BLaER1 treated with 17β-estradiol and CSF1 and Interleukin-3, amounts not matched to agents 10 nM and 100 nM (cell line): ENCODE measurements at regions not wholly inside any gene's neighbourhood (a gene's known extent, or its start where the extent isn't known, plus 50 kb on each side); places are given as distances from the start of the nearest gene placed in this dataset.

Source experiments
- H3K27ac ChIP-seq, 11 experiments: shearing (Covaris generic); formaldehyde crosslinking; 2 replicates each; pipeline ENCODE4 v1.8.1; 2022
- H3K27me3 ChIP-seq, 11 experiments: shearing (Covaris generic); formaldehyde crosslinking; 2 replicates each; pipeline ENCODE4 v1.8.1; 2022
- H3K36me3 ChIP-seq, 11 experiments: shearing (Covaris generic); formaldehyde crosslinking; 2 replicates each; pipeline ENCODE4 v1.8.1; 2022
- H3K4me1 ChIP-seq, 10 experiments: shearing (Covaris generic); formaldehyde crosslinking; 2 replicates each; pipeline ENCODE4 v1.8.1; 2022
- H3K4me2 ChIP-seq, 11 experiments: shearing (Covaris generic); formaldehyde crosslinking; 2 replicates each; pipeline ENCODE4 v1.8.1; 2022
- H3K4me3 ChIP-seq, 10 experiments: shearing (Covaris generic); formaldehyde crosslinking; 2 replicates each; pipeline ENCODE4 v1.8.1; 2022
- H3K9ac ChIP-seq, 11 experiments: shearing (Covaris generic); formaldehyde crosslinking; 2 replicates each; pipeline ENCODE4 v1.8.1; 2022
- H3K9me3 ChIP-seq, 11 experiments: shearing (Covaris generic); formaldehyde crosslinking; replicated peaks in 1 of 11; 2 replicates each; pipeline ENCODE4 v1.8.1; 2022
- H4K20me1 ChIP-seq, 11 experiments: shearing (Covaris generic); formaldehyde crosslinking; 2 replicates each; pipeline ENCODE4 v1.8.1; 2022
- Cebpa-rat ChIP-seq, 11 experiments: shearing (Covaris generic); IDR thresholded peaks; 2 replicates each; pipeline ENCODE4 v1.8.1; 2022

DNA sequence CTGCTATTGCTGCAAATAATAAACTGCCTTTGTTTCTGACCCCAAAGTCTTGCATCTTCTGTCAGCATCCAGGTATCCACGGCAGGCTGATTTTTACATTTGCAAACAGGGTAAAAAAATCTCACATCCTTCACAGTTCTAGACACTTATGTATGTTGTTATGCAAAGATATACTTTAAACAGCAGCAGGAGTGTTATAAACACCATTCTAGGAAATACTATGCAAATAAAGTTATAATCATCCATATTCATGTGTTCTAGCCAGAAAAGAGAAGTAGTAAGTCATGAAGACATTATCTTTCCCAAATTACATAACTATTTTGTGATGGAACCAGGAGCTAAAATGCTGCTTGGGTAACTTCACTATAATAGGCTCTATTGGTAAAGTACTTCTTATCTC is 534.2 kb downstream of the LTN1 start:
- Histone ChIP-seq H3K27me3 (no peaks in the 10 kb centered on the region), H4K20me1 (no peaks in the 10 kb centered on the region), H3K4me1 (peaks cover 0 to 22% (median 0%) of the 10 kb centered on the region in 10 experiments; a peak in 2 of 20 replicates), H3K9me3 (no peaks in the 10 kb centered on the region), H3K4me2 (no peak overlapping the region; a peak in 1 of 22 replicates), H3K9ac (no peak overlapping the region), H3K4me3 (no peak overlapping the region), H3K27ac (no peak overlapping the region), H3K36me3 (no peaks in the 10 kb centered on the region)
- no peak for TF ChIP-seq Cebpa-rat (IDR thresholded peaks at IDR 0.05)

DNA sequence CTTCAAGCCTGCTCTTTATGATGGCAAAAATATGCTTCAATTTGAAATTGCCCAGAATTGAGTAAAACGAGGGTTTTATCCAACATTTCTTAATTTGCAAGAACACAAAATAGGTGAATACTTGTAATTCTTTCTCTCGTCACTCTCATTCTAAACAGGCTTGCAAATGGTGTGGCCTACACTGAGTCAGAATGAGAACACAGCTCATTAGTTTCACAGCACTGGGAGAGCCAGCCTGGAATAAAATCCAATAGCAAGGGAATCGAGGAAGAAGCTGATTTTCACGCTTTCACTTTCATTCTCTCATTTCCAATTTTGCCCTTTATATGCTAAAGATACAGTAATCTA is 537.5 kb downstream of the LTN1 start:
- no peaks in the 10 kb centered on the region for H3K9me3 ChIP-seq
- H3K9ac ChIP-seq, result no peak overlapping the region
- H3K4me3 ChIP-seq, result no peak overlapping the region
- H3K4me1 ChIP-seq, result peaks cover 0 to 22% (median 0%) of the 10 kb centered on the region in 10 experiments; a peak in 2 of 20 replicates
- no peak overlapping the region for H3K27ac ChIP-seq
- H3K36me3 ChIP-seq, result no peaks in the 10 kb centered on the region
- no peak overlapping the region for H3K4me2 ChIP-seq
- no peaks in the 10 kb centered on the region for H4K20me1 ChIP-seq
- no peak for TF ChIP-seq Cebpa-rat (IDR thresholded peaks at IDR 0.05)
- H3K27me3 ChIP-seq, result no peaks in the 10 kb centered on the region

DNA sequence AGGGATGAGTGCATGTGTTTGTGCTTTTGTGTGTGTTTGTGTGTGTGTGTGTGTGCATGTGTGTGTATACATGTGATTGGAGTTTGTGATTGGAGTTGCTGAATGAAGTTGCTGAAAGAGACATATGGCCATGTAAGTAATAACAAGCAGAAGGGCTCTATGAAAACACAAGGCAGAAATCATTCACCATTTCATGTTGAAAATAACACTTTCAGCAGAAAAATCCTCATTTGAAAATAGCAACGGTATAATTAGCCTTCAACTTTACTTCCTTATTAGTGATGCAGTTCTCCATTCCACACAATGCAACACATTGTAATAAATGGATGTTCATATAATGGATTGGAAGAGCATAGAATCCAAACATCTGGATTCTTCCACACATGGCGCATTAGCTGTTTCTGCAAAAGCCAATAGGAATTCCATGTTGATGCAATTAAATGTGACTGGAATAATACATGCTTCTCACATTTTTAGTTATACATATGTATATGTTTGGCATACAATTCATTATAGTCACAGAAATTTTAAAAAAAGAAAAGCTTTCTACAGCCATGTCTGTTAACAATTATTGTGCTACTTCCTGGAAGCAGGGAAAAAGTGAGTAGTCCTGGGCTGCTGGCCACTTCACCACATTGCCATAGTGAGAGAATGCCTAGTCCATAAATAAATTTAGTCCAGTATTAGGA is 538.0 kb downstream of the LTN1 start:
- H3K27ac ChIP-seq, result no peak overlapping the region
- TF ChIP-seq Cebpa-rat (IDR thresholded peaks at IDR 0.05), result no peak
- H3K36me3 ChIP-seq, result no peaks in the 10 kb centered on the region
- H3K4me1 ChIP-seq, result peaks cover 0 to 22% (median 0%) of the 10 kb centered on the region in 10 experiments; a peak in 2 of 20 replicates
- peak overlapping the region in 2 of 11 experiments; percentile 32 to 47; a peak in 2 of 22 replicates for H3K4me2 ChIP-seq
- H4K20me1 ChIP-seq, result no peaks in the 10 kb centered on the region
- H3K9ac ChIP-seq, result no peak overlapping the region
- H3K9me3 ChIP-seq, result no peaks in the 10 kb centered on the region
- H3K4me3 ChIP-seq, result no peak overlapping the region
- H3K27me3 ChIP-seq, result no peaks in the 10 kb centered on the region

DNA sequence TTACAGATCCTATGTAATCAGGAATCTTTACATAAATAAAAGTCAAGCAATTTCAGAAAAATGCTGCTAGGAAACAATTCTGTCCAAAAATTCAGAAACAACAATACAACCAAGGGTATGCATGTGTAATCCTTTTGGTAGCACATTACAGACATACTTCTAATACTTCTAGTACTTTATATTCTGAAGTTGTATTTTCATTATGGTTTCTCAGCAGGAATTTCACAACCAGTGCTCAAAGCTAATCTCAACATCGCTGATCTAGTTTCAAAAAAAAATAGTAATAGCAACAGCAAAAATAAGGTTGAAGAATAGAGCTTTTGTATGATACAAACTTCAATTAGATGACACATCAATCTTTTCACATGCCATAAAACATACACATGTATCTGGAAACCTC is 545.2 kb downstream of the LTN1 start:
- Histone ChIP-seq H3K27me3 (no peaks in the 10 kb centered on the region), H3K27ac (no peak overlapping the region), H3K9ac (no peak overlapping the region), H3K9me3 (peaks cover 0 to 15% (median 7%) of the 10 kb centered on the region in 11 experiments; a peak in 9 of 22 replicates), H3K4me3 (no peak overlapping the region), H4K20me1 (no peaks in the 10 kb centered on the region), H3K4me2 (no peak overlapping the region), H3K4me1 (no peaks in the 10 kb centered on the region), H3K36me3 (no peaks in the 10 kb centered on the region)
- no peak for TF ChIP-seq Cebpa-rat (IDR thresholded peaks at IDR 0.05)

DNA sequence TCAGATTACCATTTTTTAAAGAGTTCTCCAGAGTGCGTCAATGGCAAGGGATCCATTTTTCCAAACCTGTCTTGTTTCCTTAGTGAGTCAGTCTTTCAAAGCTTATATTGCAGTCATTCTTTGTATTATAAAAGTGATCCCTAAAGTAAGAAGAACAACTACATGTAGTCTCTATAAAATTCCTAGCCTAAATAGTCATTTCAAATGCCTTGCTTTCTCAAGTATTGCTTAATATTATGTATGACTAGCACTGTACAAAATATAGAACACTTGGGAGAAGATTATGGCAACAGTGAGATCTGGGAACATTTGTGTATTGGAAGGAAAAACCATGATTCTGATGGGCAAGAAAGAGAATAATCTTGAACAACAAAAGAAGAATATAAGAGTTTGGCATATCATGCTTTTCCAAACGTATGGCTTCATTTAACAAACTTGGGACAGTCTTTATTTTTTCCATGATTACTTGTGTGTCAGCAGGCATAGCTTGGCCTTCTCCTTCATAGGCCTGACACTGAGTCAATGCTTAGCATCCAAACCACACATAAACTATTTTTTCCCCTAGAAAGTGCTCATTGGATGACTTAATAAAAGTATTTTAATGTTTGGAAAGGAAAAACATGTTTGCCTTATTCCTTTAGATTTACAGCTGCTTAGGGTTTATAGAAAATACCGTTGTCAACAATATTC is 547.4 kb downstream of the LTN1 start:
- Histone ChIP-seq H3K9ac (no peak overlapping the region), H3K27me3 (no peaks in the 10 kb centered on the region), H3K36me3 (no peaks in the 10 kb centered on the region), H3K27ac (no peak overlapping the region), H4K20me1 (no peaks in the 10 kb centered on the region), H3K4me3 (no peak overlapping the region), H3K9me3 (peaks cover 0 to 15% (median 7%) of the 10 kb centered on the region in 11 experiments; a peak in 9 of 22 replicates), H3K4me2 (no peak overlapping the region), H3K4me1 (no peaks in the 10 kb centered on the region)
- TF ChIP-seq Cebpa-rat (IDR thresholded peaks at IDR 0.05), result no peak

DNA sequence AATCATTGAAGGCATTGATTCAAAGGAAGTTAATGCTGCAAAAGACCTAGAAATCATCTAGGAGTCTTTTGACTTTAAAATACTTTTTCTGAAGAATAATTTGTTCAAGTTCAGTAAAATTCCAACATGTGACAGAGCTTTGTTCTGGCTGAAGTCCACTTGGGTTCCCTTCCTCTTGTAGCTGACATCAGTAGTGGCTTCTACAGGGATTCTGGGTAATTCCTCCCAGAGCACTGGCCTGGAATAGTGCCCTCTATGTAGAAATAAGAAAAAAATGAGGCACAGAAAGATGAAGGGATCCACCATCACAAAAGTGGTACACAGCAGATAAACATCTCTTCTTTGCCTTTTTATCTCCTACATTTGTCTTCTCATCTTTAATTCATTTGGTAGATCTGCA is 548.1 kb downstream of the LTN1 start:
- Histone ChIP-seq H3K4me1 (no peaks in the 10 kb centered on the region), H3K9me3 (peaks cover 0 to 15% (median 7%) of the 10 kb centered on the region in 11 experiments; a peak in 9 of 22 replicates), H3K4me3 (no peak overlapping the region), H3K27me3 (no peaks in the 10 kb centered on the region), H3K36me3 (no peaks in the 10 kb centered on the region), H3K4me2 (no peak overlapping the region), H3K27ac (no peak overlapping the region), H3K9ac (no peak overlapping the region), H4K20me1 (no peaks in the 10 kb centered on the region)
- TF ChIP-seq Cebpa-rat (IDR thresholded peaks at IDR 0.05), result no peak

DNA sequence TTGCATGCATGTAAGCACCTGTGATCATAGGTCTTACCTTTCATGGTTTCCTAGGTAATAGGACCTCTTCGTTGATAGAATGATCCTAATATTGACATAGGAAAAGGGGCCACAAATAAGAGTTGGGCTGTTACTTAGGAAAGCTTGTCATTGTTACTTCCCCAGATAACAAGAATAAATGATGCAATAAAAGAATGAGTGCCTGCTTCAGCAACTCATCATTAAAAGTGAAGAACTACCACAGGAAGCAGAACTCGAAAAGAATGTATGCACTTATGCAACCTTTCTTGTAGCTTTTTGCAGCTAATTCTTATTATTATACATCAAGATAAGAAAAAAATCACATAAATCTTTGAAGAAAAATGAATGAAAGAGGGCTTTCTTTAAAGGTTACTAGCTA is 548.6 kb downstream of the LTN1 start:
- no peaks in the 10 kb centered on the region for H4K20me1 ChIP-seq
- peaks cover 0 to 15% (median 7%) of the 10 kb centered on the region in 11 experiments; a peak in 9 of 22 replicates for H3K9me3 ChIP-seq
- no peaks in the 10 kb centered on the region for H3K4me1 ChIP-seq
- H3K4me2 ChIP-seq, result no peak overlapping the region
- no peaks in the 10 kb centered on the region for H3K36me3 ChIP-seq
- no peak overlapping the region for H3K4me3 ChIP-seq
- H3K27ac ChIP-seq, result no peak overlapping the region
- no peak for TF ChIP-seq Cebpa-rat (IDR thresholded peaks at IDR 0.05)
- H3K27me3 ChIP-seq, result no peaks in the 10 kb centered on the region
- no peak overlapping the region for H3K9ac ChIP-seq

DNA sequence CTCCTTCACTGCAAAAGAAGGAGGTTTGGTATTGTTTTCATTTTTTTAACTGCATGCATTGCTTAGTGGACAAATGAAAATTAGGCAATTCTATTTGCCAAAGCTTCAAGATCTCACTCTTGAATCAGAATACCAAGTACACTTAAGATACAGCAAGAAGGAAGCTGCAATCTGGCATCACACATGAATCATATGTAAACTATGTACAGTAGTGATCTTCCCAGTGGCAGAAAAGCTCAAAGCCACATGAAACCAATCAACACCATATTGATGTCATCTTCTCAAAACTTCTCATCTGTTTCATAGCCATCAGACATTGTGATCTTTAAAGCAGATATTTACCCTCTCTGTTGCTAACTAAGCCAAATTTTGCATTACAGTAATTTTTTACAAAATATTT is 550.1 kb downstream of the LTN1 start:
- Histone ChIP-seq H3K27ac (no peak overlapping the region), H3K36me3 (no peaks in the 10 kb centered on the region), H3K9ac (no peak overlapping the region), H4K20me1 (no peaks in the 10 kb centered on the region), H3K4me1 (no peaks in the 10 kb centered on the region), H3K4me3 (no peak overlapping the region), H3K9me3 (peaks cover 0 to 15% (median 7%) of the 10 kb centered on the region in 11 experiments; a peak in 9 of 22 replicates), H3K27me3 (no peaks in the 10 kb centered on the region), H3K4me2 (no peak overlapping the region)
- no peak for TF ChIP-seq Cebpa-rat (IDR thresholded peaks at IDR 0.05)

DNA sequence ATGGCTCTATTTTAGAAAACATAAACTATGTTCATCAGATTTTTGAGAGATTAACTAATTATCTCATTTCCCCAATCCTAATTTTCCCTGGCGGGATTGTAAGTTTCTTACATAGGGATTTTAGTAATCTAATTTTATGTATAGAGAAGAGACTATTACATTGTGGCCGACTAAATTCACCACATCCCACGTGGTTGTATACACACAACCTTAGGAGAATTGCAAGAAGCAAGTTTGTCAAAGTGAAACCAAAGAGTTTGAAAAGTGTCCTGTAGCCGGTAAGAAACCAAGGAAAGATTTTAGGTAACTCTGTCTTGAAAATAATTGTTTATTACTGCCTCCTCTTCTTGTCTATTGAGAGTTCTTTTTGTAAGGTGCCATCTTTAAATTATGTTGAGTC is 550.6 kb downstream of the LTN1 start:
- H3K27me3 ChIP-seq, result no peaks in the 10 kb centered on the region
- no peak overlapping the region for H3K4me2 ChIP-seq
- H3K36me3 ChIP-seq, result no peaks in the 10 kb centered on the region
- no peak overlapping the region for H3K9ac ChIP-seq
- H3K4me1 ChIP-seq, result no peaks in the 10 kb centered on the region
- H3K9me3 ChIP-seq, result peaks cover 0 to 15% (median 7%) of the 10 kb centered on the region in 11 experiments; a peak in 9 of 22 replicates
- no peak overlapping the region for H3K27ac ChIP-seq
- H4K20me1 ChIP-seq, result no peaks in the 10 kb centered on the region
- no peak for TF ChIP-seq Cebpa-rat (IDR thresholded peaks at IDR 0.05)
- no peak overlapping the region for H3K4me3 ChIP-seq

DNA sequence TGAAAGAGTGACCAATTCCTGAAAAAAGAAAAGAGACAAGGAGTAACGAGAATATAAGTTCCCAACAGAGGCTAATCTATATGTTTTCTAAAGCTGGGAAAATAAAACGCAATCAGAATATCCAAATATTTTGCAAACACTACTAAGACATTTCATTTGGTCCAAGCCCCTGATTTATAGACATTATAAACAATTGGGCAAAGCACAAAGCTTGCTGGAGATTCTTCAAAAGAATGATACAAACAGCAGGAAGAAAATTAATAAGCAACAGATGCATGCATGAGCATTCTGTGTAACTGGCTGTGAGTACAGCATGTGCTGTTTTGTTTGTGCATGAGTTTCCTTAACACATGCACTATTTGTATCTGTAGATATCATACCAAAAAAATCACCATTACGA is 552.9 kb downstream of the LTN1 start:
- H3K27ac ChIP-seq, result no peak overlapping the region
- no peaks in the 10 kb centered on the region for H4K20me1 ChIP-seq
- H3K27me3 ChIP-seq, result no peaks in the 10 kb centered on the region
- no peak overlapping the region for H3K4me2 ChIP-seq
- no peaks in the 10 kb centered on the region for H3K4me1 ChIP-seq
- TF ChIP-seq Cebpa-rat (IDR thresholded peaks at IDR 0.05), result no peak
- H3K36me3 ChIP-seq, result no peaks in the 10 kb centered on the region
- H3K4me3 ChIP-seq, result no peak overlapping the region
- no peaks in the 10 kb centered on the region for H3K9me3 ChIP-seq
- H3K9ac ChIP-seq, result no peak overlapping the region
